Panc1 (cell line): ENCODE measurements at regions not wholly inside any gene's neighbourhood (a gene's known extent, or its start where the extent isn't known, plus 50 kb on each side); places are given as distances from the start of the nearest gene placed in this dataset.

Source experiments
- POLR2AphosphoS5 ChIP-seq: IDR thresholded peaks from 2 replicates; pipeline ENCODE4 v1.6.1; 2012; ENCODE audit warnings: mild to moderate bottlenecking, low read depth, low read length, moderate library complexity
- TCF7L2 ChIP-seq: IDR thresholded peaks from 2 replicates; pipeline ENCODE4 v1.6.1; 2011; ENCODE audit warnings: mild to moderate bottlenecking, low read depth, low read length, inconsistent platforms
- TF ChIP-seq, protein P1 (sequence below): fragments of 450-650 bp; IDR thresholded peaks from 2 replicates; pipeline ENCODE4 v1.5.1; 2017; ENCODE audit warnings: mild to moderate bottlenecking
- TF ChIP-seq, protein P2 (sequence below), 2 experiments: IDR thresholded peaks; 2 replicates each; pipeline ENCODE4 v1.6.1; 2011 to 2012; ENCODE audit warnings: low read depth in 2 of 2, control low read depth in 1 of 2, low read length in 1 of 2, mild to moderate bottlenecking in 1 of 2, moderate library complexity in 1 of 2; ENCODE audit not compliant: insufficient read depth in 1 of 2

DNA sequence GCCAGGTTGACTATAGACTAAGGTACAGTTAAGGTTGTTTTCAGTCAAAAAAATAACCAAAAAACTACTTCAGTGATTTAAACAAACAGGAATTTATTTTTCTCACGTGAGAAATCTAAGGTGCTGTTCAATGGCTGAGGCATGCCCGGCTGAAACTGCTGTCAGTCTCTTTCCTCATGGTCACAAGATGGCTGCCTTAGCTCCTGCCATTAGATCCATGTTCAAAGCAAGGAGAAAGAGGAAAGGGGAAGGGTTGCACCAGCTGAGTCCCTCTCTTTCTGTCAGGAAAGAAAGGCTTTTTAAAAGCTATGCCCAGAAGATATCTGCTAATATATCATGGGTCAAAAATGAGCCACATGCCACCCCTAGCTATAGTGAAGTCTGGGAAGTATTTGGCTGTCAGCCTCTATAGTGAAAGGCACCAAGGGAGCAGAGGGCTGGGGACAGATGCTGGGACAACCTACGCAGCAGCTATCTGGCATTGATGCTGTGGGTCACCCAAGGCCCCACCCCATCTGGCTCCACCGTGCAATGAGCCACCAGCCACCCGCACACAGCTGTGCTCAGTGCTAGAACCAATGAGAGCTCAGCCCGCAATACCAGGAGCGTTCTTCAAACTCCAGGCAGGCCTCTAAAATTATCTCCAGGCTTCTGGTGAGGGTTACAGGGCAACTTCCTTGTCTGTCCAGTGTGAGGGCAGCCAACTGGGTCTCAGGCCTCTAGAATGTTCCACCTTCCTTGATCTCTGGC is 64.7 kb upstream of the GATA2 start:
- TF ChIP-seq, protein P1, sequence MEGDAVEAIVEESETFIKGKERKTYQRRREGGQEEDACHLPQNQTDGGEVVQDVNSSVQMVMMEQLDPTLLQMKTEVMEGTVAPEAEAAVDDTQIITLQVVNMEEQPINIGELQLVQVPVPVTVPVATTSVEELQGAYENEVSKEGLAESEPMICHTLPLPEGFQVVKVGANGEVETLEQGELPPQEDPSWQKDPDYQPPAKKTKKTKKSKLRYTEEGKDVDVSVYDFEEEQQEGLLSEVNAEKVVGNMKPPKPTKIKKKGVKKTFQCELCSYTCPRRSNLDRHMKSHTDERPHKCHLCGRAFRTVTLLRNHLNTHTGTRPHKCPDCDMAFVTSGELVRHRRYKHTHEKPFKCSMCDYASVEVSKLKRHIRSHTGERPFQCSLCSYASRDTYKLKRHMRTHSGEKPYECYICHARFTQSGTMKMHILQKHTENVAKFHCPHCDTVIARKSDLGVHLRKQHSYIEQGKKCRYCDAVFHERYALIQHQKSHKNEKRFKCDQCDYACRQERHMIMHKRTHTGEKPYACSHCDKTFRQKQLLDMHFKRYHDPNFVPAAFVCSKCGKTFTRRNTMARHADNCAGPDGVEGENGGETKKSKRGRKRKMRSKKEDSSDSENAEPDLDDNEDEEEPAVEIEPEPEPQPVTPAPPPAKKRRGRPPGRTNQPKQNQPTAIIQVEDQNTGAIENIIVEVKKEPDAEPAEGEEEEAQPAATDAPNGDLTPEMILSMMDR = no peak
- no peak for TF ChIP-seq POLR2AphosphoS5
- TF ChIP-seq, protein P2, sequence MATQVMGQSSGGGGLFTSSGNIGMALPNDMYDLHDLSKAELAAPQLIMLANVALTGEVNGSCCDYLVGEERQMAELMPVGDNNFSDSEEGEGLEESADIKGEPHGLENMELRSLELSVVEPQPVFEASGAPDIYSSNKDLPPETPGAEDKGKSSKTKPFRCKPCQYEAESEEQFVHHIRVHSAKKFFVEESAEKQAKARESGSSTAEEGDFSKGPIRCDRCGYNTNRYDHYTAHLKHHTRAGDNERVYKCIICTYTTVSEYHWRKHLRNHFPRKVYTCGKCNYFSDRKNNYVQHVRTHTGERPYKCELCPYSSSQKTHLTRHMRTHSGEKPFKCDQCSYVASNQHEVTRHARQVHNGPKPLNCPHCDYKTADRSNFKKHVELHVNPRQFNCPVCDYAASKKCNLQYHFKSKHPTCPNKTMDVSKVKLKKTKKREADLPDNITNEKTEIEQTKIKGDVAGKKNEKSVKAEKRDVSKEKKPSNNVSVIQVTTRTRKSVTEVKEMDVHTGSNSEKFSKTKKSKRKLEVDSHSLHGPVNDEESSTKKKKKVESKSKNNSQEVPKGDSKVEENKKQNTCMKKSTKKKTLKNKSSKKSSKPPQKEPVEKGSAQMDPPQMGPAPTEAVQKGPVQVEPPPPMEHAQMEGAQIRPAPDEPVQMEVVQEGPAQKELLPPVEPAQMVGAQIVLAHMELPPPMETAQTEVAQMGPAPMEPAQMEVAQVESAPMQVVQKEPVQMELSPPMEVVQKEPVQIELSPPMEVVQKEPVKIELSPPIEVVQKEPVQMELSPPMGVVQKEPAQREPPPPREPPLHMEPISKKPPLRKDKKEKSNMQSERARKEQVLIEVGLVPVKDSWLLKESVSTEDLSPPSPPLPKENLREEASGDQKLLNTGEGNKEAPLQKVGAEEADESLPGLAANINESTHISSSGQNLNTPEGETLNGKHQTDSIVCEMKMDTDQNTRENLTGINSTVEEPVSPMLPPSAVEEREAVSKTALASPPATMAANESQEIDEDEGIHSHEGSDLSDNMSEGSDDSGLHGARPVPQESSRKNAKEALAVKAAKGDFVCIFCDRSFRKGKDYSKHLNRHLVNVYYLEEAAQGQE (IDR thresholded peaks at IDR 0.05; ENCODE audit: insufficient read depth in 1 of 2, low read depth in 2 of 2, low read length in 1 of 2) = no peak
- TF ChIP-seq TCF7L2 = no peak
